Upper lobe of left lung (tissue), 6 donors: ENCODE measurements at regions not wholly inside any gene's neighbourhood (a gene's known extent, or its start where the extent isn't known, plus 50 kb on each side); places are given as distances from the start of the nearest gene placed in this dataset.

Experiments used
- ATAC-seq, 2 donors: fragments of 200-7000 bp; cut with Tn5 transposase; one replicate each; pipeline ENCODE4 v1.9.1; 2022; ENCODE audit warnings: mild to moderate bottlenecking in 2 of 2, moderate library complexity in 2 of 2; ENCODE audit not compliant: low FRiP score in 2 of 2
- DNase-seq, 2 donors: peaks; one replicate each; pipeline ENCODE4 v3.0.0-alpha.2; 2019 to 2020
- H3K27ac ChIP-seq, 4 donors: fragments of 200-600 bp; sonication (generic); one replicate each; pipeline ENCODE4 v1.5.1; 2016 to 2019
- H3K27me3 ChIP-seq, 4 donors: fragments of 200-600 bp; sonication (generic); one replicate each; pipeline ENCODE4 v1.5.1; 2017 to 2019
- H3K36me3 ChIP-seq, 4 donors: fragments of 200-600 bp; sonication (generic); one replicate each; pipeline ENCODE4 v1.5.1; 2016 to 2019
- H3K4me1 ChIP-seq, 4 donors: fragments of 200-600 bp; sonication (generic); one replicate each; pipeline ENCODE4 v1.5.1; 2018 to 2019
- H3K4me3 ChIP-seq, 4 donors: fragments of 200-600 bp; sonication (generic); one replicate each; pipeline ENCODE4 v1.5.1; 2017 to 2019; ENCODE audit warnings: mild to moderate bottlenecking in 2 of 4, moderate library complexity in 1 of 4
- H3K9me3 ChIP-seq, 4 donors: fragments of 200-600 bp; sonication (generic); one replicate each; pipeline ENCODE4 v1.5.1; 2018 to 2019
- EP300 ChIP-seq, 4 donors: sonication (generic); formaldehyde crosslinking; IDR thresholded peaks; one replicate each; pipeline ENCODE4 v1.5.1; 2017; ENCODE audit warnings: antibody characterized with exemption in 4 of 4, control low read depth in 2 of 4
- POLR2A ChIP-seq, 4 donors: fragments of 450-650 bp; IDR thresholded peaks; one replicate each; pipeline ENCODE4 v1.5.1; 2016 to 2017; ENCODE audit warnings: antibody characterized with exemption in 4 of 4, mild to moderate bottlenecking in 2 of 4
- POLR2AphosphoS5 ChIP-seq, 2 donors: sonication (generic); formaldehyde crosslinking; IDR thresholded peaks; one replicate each; pipeline ENCODE4 v1.5.1; 2017; ENCODE audit warnings: antibody characterized with exemption in 2 of 2
- WGBS, 2 donors: methylation state at CpG; one replicate each; pipeline ENCODE4 v1.1.5; 2017 to 2018; 5-methylcytosine and 5-hydroxymethylcytosine counted together
- TF ChIP-seq, protein P1 (sequence below), 6 experiments: fragments of 450-650 bp in 4 of 6; fragments of 200-600 bp in 2 of 6; sonication (generic) in 2 of 6; IDR thresholded peaks; one replicate each; pipeline ENCODE4 v1.5.1; 2016 to 2019; ENCODE audit warnings: antibody characterized with exemption in 6 of 6
- donor health status: DM: no; HTN: no; CAD: no; lungs with moderate emphysema.
- donor health status: DM: no; HTN: yes; CAD: no; lungs with severe emphysema.

DNA sequence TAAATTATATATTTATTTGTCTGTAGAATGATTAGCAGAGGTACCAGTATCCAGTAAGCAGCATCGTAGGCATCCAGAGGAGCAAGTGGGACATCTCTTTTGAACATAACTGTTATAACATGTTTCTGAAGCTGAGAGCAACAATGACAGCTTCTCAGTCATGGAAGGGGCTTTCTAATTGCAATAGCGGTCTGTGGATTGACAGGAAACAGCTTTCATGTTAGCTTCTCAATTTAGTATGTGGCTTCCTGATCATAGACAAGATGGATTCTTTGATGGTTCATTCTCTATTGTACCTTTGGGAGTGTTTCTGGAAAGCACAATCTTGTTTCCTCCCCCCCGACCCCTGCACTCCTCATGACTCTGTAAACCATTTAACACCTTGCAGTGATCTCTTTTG, 434.6 kb upstream of the GNPDA2 start:
- ATAC-seq: no peak
- Histone ChIP-seq H3K27ac (no peak overlapping the region), H3K4me1 (no peaks in the 10 kb centered on the region), H3K9me3 (no peaks in the 10 kb centered on the region), H3K27me3 (no peaks in the 10 kb centered on the region), H3K4me3 (no peak overlapping the region), H3K36me3 (no peaks in the 10 kb centered on the region)
- no peak for TF ChIP-seq EP300 (IDR thresholded peaks at IDR 0.05)
- no peak for TF ChIP-seq POLR2A (IDR thresholded peaks at IDR 0.05)
- TF ChIP-seq, protein P1, sequence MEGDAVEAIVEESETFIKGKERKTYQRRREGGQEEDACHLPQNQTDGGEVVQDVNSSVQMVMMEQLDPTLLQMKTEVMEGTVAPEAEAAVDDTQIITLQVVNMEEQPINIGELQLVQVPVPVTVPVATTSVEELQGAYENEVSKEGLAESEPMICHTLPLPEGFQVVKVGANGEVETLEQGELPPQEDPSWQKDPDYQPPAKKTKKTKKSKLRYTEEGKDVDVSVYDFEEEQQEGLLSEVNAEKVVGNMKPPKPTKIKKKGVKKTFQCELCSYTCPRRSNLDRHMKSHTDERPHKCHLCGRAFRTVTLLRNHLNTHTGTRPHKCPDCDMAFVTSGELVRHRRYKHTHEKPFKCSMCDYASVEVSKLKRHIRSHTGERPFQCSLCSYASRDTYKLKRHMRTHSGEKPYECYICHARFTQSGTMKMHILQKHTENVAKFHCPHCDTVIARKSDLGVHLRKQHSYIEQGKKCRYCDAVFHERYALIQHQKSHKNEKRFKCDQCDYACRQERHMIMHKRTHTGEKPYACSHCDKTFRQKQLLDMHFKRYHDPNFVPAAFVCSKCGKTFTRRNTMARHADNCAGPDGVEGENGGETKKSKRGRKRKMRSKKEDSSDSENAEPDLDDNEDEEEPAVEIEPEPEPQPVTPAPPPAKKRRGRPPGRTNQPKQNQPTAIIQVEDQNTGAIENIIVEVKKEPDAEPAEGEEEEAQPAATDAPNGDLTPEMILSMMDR (IDR thresholded peaks at IDR 0.05): no peak
- TF ChIP-seq POLR2AphosphoS5 (IDR thresholded peaks at IDR 0.05): no peak
- DNase-seq: no peak
- WGBS, 2 donors: 66 to 72% methylated on average over 3 of the region's 3 CpGs

DNA sequence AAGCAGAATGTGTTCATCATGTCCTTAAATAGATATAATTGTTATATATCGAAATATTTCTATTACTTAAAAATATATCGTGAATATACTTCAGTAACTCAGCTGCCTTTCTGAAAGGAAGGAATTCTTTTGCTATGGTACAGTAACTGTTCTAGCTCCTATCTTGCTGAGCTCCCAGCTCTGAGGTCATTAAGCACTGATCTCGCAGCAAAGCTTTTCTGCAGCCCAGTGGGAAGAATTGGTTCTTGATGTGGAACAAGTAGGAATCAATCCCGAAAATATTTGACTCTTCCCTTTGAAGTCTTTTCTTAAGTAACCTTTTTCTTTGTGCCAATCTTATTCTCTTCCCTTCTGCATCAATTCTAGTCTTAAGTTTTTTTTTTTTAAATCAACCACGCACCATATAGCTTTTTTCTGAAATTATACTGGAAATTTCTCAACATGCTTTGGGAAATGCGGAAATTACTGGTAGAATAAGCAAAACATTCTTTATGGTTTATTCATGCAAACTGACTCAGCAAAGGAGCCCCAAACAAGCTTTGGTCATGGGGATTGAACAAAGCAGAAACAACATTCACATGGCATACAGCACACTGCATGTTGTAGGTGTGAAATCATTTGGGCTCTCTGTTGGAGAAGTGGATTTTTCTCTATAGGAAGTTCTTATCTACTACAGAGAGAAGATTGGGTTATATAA, 428.9 kb upstream of the GNPDA2 start:
- Histone ChIP-seq H3K9me3 (no peaks in the 10 kb centered on the region), H3K4me3 (no peak overlapping the region), H3K27me3 (no peaks in the 10 kb centered on the region), H3K36me3 (no peaks in the 10 kb centered on the region), H3K27ac (no peak overlapping the region), H3K4me1 (no peaks in the 10 kb centered on the region)
- 81 to 86% methylated on average over 6 of the region's 6 CpGs for WGBS, 2 donors
- ATAC-seq (no peak), DNase-seq (no peak)
- TF ChIP-seq, protein P1 (IDR thresholded peaks at IDR 0.05): no peak
- TF ChIP-seq POLR2AphosphoS5 (IDR thresholded peaks at IDR 0.05) (no peak), POLR2A (IDR thresholded peaks at IDR 0.05) (no peak), EP300 (IDR thresholded peaks at IDR 0.05) (no peak)

DNA sequence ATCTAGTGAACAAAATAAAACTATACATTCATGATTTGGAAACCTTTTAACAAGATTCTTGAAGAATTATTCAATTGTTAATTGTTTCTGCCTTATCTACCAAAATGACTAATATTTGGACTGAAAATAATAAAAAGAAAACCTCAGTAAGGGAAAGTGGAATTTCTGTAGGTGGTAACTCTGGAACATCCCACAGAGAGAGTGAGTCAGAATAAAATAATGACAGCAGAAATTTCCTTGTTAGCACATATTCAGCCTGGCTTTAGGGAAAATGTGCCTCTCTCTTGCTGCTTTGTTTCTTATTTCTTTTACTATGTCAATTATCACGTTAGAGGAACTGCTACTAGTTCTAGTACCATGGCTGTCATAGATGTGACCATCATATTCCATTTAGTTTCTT, 421.5 kb upstream of the GNPDA2 start:
- 56 to 77% methylated on average over 1 of the region's 1 CpG for WGBS, 2 donors
- TF ChIP-seq EP300 (IDR thresholded peaks at IDR 0.05): no peak
- TF ChIP-seq POLR2AphosphoS5 (IDR thresholded peaks at IDR 0.05): no peak
- TF ChIP-seq, protein P1 (IDR thresholded peaks at IDR 0.05): no peak
- no peak for TF ChIP-seq POLR2A (IDR thresholded peaks at IDR 0.05)
- H3K27me3 ChIP-seq: no peaks in the 10 kb centered on the region
- H3K9me3 ChIP-seq: no peaks in the 10 kb centered on the region
- H3K4me1 ChIP-seq: no peaks in the 10 kb centered on the region
- DNase-seq (no peak), ATAC-seq (no peak)
- H3K27ac ChIP-seq: no peak overlapping the region
- H3K36me3 ChIP-seq: no peaks in the 10 kb centered on the region
- H3K4me3 ChIP-seq: no peak overlapping the region

DNA sequence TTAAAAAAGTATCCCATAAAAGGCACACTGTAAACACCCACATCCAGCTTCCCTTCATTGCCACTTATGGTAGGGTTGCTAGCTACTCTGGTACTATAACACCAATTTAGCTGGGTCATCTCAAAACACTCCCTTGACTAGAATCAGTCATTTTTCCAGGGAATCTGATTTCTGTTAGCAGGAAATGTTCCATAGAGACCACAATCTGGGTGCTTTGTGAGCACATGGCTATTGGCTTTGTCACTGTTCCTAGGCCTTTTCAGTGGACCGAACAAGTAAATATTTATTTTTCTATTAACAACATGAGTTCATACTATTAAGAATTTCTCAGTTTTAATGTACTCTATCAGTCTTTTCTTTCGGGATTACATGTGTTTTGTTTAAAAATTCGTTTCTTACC, 404.7 kb upstream of the GNPDA2 start:
- 65 to 71% methylated on average over 3 of the region's 3 CpGs for WGBS, 2 donors
- H3K4me3 ChIP-seq: no peak overlapping the region
- DNase-seq: no peak
- H3K27me3 ChIP-seq: no peaks in the 10 kb centered on the region
- ATAC-seq: no peak
- no peak overlapping the region for H3K27ac ChIP-seq
- H3K9me3 ChIP-seq: no peaks in the 10 kb centered on the region
- no peak for TF ChIP-seq POLR2A (IDR thresholded peaks at IDR 0.05)
- TF ChIP-seq, protein P1 (IDR thresholded peaks at IDR 0.05): no peak
- TF ChIP-seq EP300 (IDR thresholded peaks at IDR 0.05): no peak
- no peak for TF ChIP-seq POLR2AphosphoS5 (IDR thresholded peaks at IDR 0.05)
- no peaks in the 10 kb centered on the region for H3K4me1 ChIP-seq
- H3K36me3 ChIP-seq: no peaks in the 10 kb centered on the region

DNA sequence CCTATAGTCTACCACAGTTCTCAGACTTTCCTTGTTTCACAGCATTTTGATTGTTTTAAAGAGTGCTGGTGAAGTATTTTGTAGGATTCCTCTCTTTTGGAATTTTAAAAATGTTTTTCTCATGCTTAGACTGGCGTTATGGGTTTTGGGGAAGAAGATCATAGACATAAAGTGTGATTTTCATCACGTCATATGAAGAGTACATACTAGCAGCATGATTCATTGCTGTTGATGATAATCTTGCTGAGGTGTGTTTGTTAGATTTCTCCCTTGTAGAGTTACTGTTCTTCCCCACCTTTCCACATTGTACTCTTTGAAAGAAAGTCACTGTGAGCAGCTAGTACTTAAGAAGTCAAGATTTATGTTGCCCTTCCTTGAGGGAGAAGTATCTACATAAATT, 396.1 kb upstream of the GNPDA2 start:
- no peaks in the 10 kb centered on the region for H3K27me3 ChIP-seq
- 63 to 68% methylated on average over 2 of the region's 2 CpGs for WGBS, 2 donors
- no peak overlapping the region for H3K27ac ChIP-seq
- no peak overlapping the region for H3K4me3 ChIP-seq
- no peaks in the 10 kb centered on the region for H3K36me3 ChIP-seq
- no peak for TF ChIP-seq EP300 (IDR thresholded peaks at IDR 0.05)
- TF ChIP-seq, protein P1 (IDR thresholded peaks at IDR 0.05): no peak
- TF ChIP-seq POLR2AphosphoS5 (IDR thresholded peaks at IDR 0.05): no peak
- ATAC-seq: no peak
- DNase-seq: no peak
- H3K9me3 ChIP-seq: no peaks in the 10 kb centered on the region
- no peaks in the 10 kb centered on the region for H3K4me1 ChIP-seq
